A549 (cell line): ENCODE measurements at regions not wholly inside any gene's neighbourhood (a gene's known extent, or its start where the extent isn't known, plus 50 kb on each side); places are given as distances from the start of the nearest gene placed in this dataset.
"Not testable (repeated sequence)": the region's sequence is repeated elsewhere in the genome, so short reads cannot be mapped to it uniquely, and the experiment has no call there.

Source experiments
- ATAC-seq, 2 experiments: fragments of 200-7000 bp in 1 of 2; fragments of >200 bp in 1 of 2; cut with Nextera tagmentation in 1 of 2; cut with Tn5 transposase in 1 of 2; 3 replicates each; pipeline versions ENCODE4 v1.8.0 to v1.9.1; 2018 to 2020; ENCODE audit warnings: mild to moderate bottlenecking in 1 of 2, moderate library complexity in 1 of 2
- CTCF ChIA-PET: fragments of 300-600 bp; sonication (Branson Sonifier 250); formaldehyde crosslinking; extraction: SDS; loops from one replicate; lab custom pipeline; 2021; ENCODE audit warnings: antibody characterized with exemption, inconsistent platforms; lab: Yijun Ruan, JAX
- POLR2A ChIA-PET: fragments of 350-600 bp; formaldehyde crosslinking; extraction: SDS; loops from one replicate; lab custom pipeline; 2021; ENCODE audit warnings: antibody characterized with exemption, inconsistent platforms; lab: Yijun Ruan, JAX
- DNase-seq, 2 experiments: peaks; one replicate each; pipeline versions ENCODE4 v3.0.0 to v3.0.0-alpha.2; 2011 to 2016; ENCODE audit warnings: low read depth in 1 of 2, low spot score in 1 of 2
- FAIRE-seq: peaks from 2 replicates; lab custom pipeline; 2011; peaks lifted over from hg19 to GRCh38; lab: Jason Lieb, UNC
- H3K27ac ChIP-seq, 2 experiments: fragments of >200 bp; sonication (Bioruptor Twin); formaldehyde crosslinking; 3 replicates each; pipeline ENCODE4 v1.5.1; 2016 to 2017
- H3K4me1 ChIP-seq: fragments of >200 bp; sonication (Bioruptor Twin); formaldehyde crosslinking; 3 replicates; pipeline ENCODE4 v1.6.1; 2016
- H3K4me2 ChIP-seq: fragments of >200 bp; sonication (Bioruptor Twin); formaldehyde crosslinking; 3 replicates; pipeline ENCODE4 v1.6.1; 2016
- H3K4me3 ChIP-seq: fragments of >200 bp; sonication (Bioruptor Twin); formaldehyde crosslinking; 3 replicates; pipeline ENCODE4 v1.5.1; 2016
- H3K9me3 ChIP-seq: fragments of >200 bp; sonication (Bioruptor Twin); formaldehyde crosslinking; 3 replicates; pipeline ENCODE4 v1.6.1; 2016
- BHLHE40 ChIP-seq: IDR thresholded peaks from 2 replicates; pipeline ENCODE4 v1.6.1; 2012; ENCODE audit warnings: low read depth, low read length, inconsistent platforms
- CBX2 ChIP-seq: fragments of 200-600 bp; sonication (generic); IDR thresholded peaks from 2 replicates; pipeline ENCODE4 v1.6.1; 2016; ENCODE audit warnings: low read depth, mild to moderate bottlenecking, borderline replicate concordance
- CEBPB ChIP-seq, 2 experiments: fragments of >200 bp in 1 of 2; sonication (Bioruptor Twin) in 1 of 2; formaldehyde crosslinking in 1 of 2; IDR thresholded peaks; 2 replicates each; pipeline ENCODE4 v1.6.1; 2012 to 2016
- CHD2 ChIP-seq: fragments of 150-350 bp; IDR thresholded peaks from 2 replicates; pipeline ENCODE4 v1.6.1; 2014; ENCODE audit warnings: low read length; ENCODE audit not compliant: partially characterized antibody
- CTCF ChIP-seq: fragments of >200 bp; sonication (Bioruptor Twin); formaldehyde crosslinking; IDR thresholded peaks from 3 replicates; pipeline ENCODE4 v1.5.1; 2016
- ELK1 ChIP-seq: fragments of 150-350 bp; IDR thresholded peaks from 2 replicates; pipeline ENCODE4 v1.6.1; 2014; ENCODE audit warnings: low read depth, mild to moderate bottlenecking, low read length
- FOSB ChIP-seq: fragments of 250-450 bp; sonication (Bioruptor Pico); IDR thresholded peaks from 2 replicates; pipeline ENCODE4 v1.5.0; 2020; ENCODE audit warnings: mild to moderate bottlenecking, moderate library complexity
- HEYL ChIP-seq: fragments of 250-450 bp; sonication (Bioruptor Pico); IDR thresholded peaks from 2 replicates; pipeline ENCODE4 v1.8.0; 2021; ENCODE audit warnings: mild to moderate bottlenecking, moderate library complexity
- HMGXB4 ChIP-seq: fragments of 250-450 bp; sonication (Bioruptor Pico); IDR thresholded peaks from 2 replicates; pipeline ENCODE4 v1.5.0; 2021; ENCODE audit warnings: mild to moderate bottlenecking, moderate library complexity, borderline replicate concordance
- HOXA7 ChIP-seq: fragments of 250-450 bp; sonication (Bioruptor Pico); IDR thresholded peaks from 2 replicates; pipeline ENCODE4 v1.5.0; 2020; ENCODE audit warnings: mild to moderate bottlenecking, moderate library complexity
- JUN ChIP-seq, 2 experiments: fragments of >200 bp; sonication (Bioruptor Twin); formaldehyde crosslinking; IDR thresholded peaks; 2 replicates in 1 of 2; 3 replicates in 1 of 2; pipeline ENCODE4 v1.6.1; 2016 to 2017
- KDM5A ChIP-seq: fragments of 200-600 bp; sonication (generic); IDR thresholded peaks from 2 replicates; pipeline ENCODE4 v1.6.1; 2016; ENCODE audit warnings: antibody characterized with exemption, mild to moderate bottlenecking
- MAFK ChIP-seq: fragments of 450-650 bp; IDR thresholded peaks from 2 replicates; pipeline ENCODE4 v1.6.1; 2014; ENCODE audit not compliant: partially characterized antibody
- MAZ ChIP-seq: fragments of 150-350 bp; IDR thresholded peaks from 2 replicates; pipeline ENCODE4 v1.6.1; 2014; ENCODE audit warnings: antibody characterized with exemption, low read depth, low read length, borderline replicate concordance
- NFE2L2 ChIP-seq: fragments of 150-350 bp; conservative IDR thresholded peaks from 2 replicates; pipeline ENCODE4 v1.6.1; 2014; ENCODE audit warnings: low read length
- NR3C1 ChIP-seq: fragments of >200 bp; sonication (Bioruptor Twin); formaldehyde crosslinking; IDR thresholded peaks from 3 replicates; pipeline ENCODE4 v1.6.1; 2017
- RAD21 ChIP-seq, 2 experiments: fragments of >200 bp in 1 of 2; sonication (Bioruptor Twin) in 1 of 2; formaldehyde crosslinking in 1 of 2; IDR thresholded peaks in 1 of 2; conservative IDR thresholded peaks in 1 of 2; 2 replicates in 1 of 2; 3 replicates in 1 of 2; pipeline ENCODE4 v1.6.1; 2012 to 2018; ENCODE audit warnings: inconsistent platforms in 1 of 2
- SMC3 ChIP-seq: fragments of >200 bp; sonication (Bioruptor Twin); formaldehyde crosslinking; IDR thresholded peaks from 3 replicates; pipeline ENCODE4 v1.6.1; 2018; ENCODE audit warnings: inconsistent platforms
- ZC3H11A ChIP-seq: fragments of 450-650 bp; IDR thresholded peaks from 2 replicates; pipeline ENCODE4 v1.6.1; 2014; ENCODE audit warnings: antibody characterized with exemption, mild to moderate bottlenecking
- WGBS: methylation state at CpG from one replicate; pipeline ENCODE4 v1.1.6; 2017; ENCODE audit errors: missing lambda C conversion rate; 5-methylcytosine and 5-hydroxymethylcytosine counted together

- no peak for DNase-seq
- H3K27ac ChIP-seq, result no peak overlapping the region
- POLR2A ChIA-PET, result no interaction called here
- H3K4me3 ChIP-seq, result no peak overlapping the region
- FAIRE-seq, result no peak
- 67% methylated on average over 5 of the region's 5 CpGs for WGBS
- no peak for ATAC-seq
- TF ChIP-seq ELK1, result no peak
- TF ChIP-seq CBX2, result no peak
- no peak for TF ChIP-seq JUN (IDR thresholded peaks at IDR 0.05)
- TF ChIP-seq BHLHE40, result no peak
- no peak for TF ChIP-seq NFE2L2
- TF ChIP-seq MAFK, result no peak
- TF ChIP-seq HEYL, result no peak
- no peak for TF ChIP-seq CEBPB (IDR thresholded peaks at IDR 0.05)
- TF ChIP-seq NR3C1, result no peak
- CTCF ChIA-PET, result no interaction called here
- no peaks in the 10 kb centered on the region for H3K9me3 ChIP-seq
- H3K4me1 ChIP-seq, result no peaks in the 10 kb centered on the region
- no peak overlapping the region for H3K4me2 ChIP-seq
Measured at GRCh38 chr7:110421490-110422241, 669.3 kb upstream of the LRRN3 start.

GRCh38 chr7:110432061-110432553 is 658.8 kb upstream of the LRRN3 start:
- 90% methylated on average over 8 of the region's 8 CpGs for WGBS
- H3K4me2 ChIP-seq, result no peak overlapping the region
- no peaks in the 10 kb centered on the region for H3K9me3 ChIP-seq
- no peak overlapping the region for H3K27ac ChIP-seq
- no peak for ATAC-seq
- ChIA-PET CTCF (interaction anchor here (1.2 kb wide), 1 partner anchor 16 kb away, joined by 3 read pairs; no protein-coding TSS in a partner anchor), POLR2A (no interaction called here)
- no peak for DNase-seq
- no peaks in the 10 kb centered on the region for H3K4me1 ChIP-seq
- TF ChIP-seq HEYL, result no peak
- peak; percentile 26 for TF ChIP-seq ZC3H11A
- no peak for TF ChIP-seq FOSB (CRISPR knock-in tag)
- no peak for FAIRE-seq
- no peak overlapping the region for H3K4me3 ChIP-seq

GRCh38 chr7:110438926-110439325 is 652.0 kb upstream of the LRRN3 start:
- H3K4me2 ChIP-seq, DNase-seq, FAIRE-seq, H3K4me3 ChIP-seq, ATAC-seq, CTCF ChIA-PET, H3K9me3 ChIP-seq, POLR2A ChIA-PET, H3K4me1 ChIP-seq, H3K27ac ChIP-seq: not testable (repeated sequence)
- WGBS, result 61% methylated on average over 2 of the region's 2 CpGs

- no peaks in the 10 kb centered on the region for H3K4me1 ChIP-seq
- DNase-seq, result peak; percentile 19 to 62
- ChIA-PET CTCF (interaction anchor here (1.1 to 1.8 kb wide), 5 partner anchors 8 to 46 kb away, joined by 3 to 6 read pairs (median 4); no protein-coding TSS in a partner anchor), POLR2A (no interaction called here)
- H3K4me3 ChIP-seq, result no peak overlapping the region
- ATAC-seq, result peak; percentile 81 to 82; a peak in 5 of 6 replicates
- no peak for TF ChIP-seq CHD2
- no peak for TF ChIP-seq HOXA7 (CRISPR knock-in tag)
- peak; percentile 35; the same call in 2 of the 3 replicates for TF ChIP-seq CTCF
- no peak for TF ChIP-seq ZC3H11A
- TF ChIP-seq RAD21 (conservative IDR thresholded peaks at IDR 0.05 in 1 of 2, IDR thresholded peaks at IDR 0.05 in 1 of 2), result peak; percentile 46 to 66; a peak in 4 of 5 replicates
- TF ChIP-seq SMC3, result peak; percentile 47; the same call in 2 of the 3 replicates
- no peak for TF ChIP-seq KDM5A
- no peak for TF ChIP-seq BHLHE40
- no peak for TF ChIP-seq MAZ
- TF ChIP-seq HMGXB4 (CRISPR knock-in tag), result no peak
- H3K9me3 ChIP-seq, result no peaks in the 10 kb centered on the region
- no peak for FAIRE-seq
- no peak overlapping the region for H3K4me2 ChIP-seq
- no peak overlapping the region for H3K27ac ChIP-seq
- 51% methylated on average over 4 of the region's 4 CpGs for WGBS
Measured at GRCh38 chr7:110442381-110442837, 648.5 kb upstream of the LRRN3 start.
